GM04503 (cell line): ENCODE measurements at regions not wholly inside any gene's neighbourhood (a gene's known extent, or its start where the extent isn't known, plus 50 kb on each side); places are given as distances from the start of the nearest gene placed in this dataset.
"Not testable (repeated sequence)": the region's sequence is repeated elsewhere in the genome, so short reads cannot be mapped to it uniquely, and the experiment has no call there.

Source experiments
- DNase-seq: peaks from one replicate; pipeline ENCODE4 v3.0.0-alpha.2; 2012; ENCODE audit warnings: low read depth

DNA sequence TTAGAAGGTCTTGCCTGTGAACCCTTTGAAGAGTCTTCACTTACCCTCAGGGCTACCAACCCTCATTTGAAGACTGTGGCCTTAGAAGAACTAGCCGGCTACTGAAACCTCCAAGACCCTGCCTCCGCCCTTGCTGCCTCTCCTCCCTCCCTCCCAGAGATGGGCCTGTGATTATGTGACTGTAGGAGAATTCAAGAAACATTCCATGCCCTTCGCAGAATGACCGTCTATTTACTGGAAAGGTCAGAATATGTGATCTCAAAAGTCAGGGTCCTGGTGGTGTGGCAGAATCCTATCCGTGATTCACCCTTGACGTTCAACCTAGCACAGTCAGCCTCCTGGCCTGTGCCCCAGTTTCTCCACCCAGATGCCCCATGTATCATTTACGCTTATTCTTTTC, 109.6 kb downstream of the CTNND1 start:
- DNase-seq, result no peak

DNA sequence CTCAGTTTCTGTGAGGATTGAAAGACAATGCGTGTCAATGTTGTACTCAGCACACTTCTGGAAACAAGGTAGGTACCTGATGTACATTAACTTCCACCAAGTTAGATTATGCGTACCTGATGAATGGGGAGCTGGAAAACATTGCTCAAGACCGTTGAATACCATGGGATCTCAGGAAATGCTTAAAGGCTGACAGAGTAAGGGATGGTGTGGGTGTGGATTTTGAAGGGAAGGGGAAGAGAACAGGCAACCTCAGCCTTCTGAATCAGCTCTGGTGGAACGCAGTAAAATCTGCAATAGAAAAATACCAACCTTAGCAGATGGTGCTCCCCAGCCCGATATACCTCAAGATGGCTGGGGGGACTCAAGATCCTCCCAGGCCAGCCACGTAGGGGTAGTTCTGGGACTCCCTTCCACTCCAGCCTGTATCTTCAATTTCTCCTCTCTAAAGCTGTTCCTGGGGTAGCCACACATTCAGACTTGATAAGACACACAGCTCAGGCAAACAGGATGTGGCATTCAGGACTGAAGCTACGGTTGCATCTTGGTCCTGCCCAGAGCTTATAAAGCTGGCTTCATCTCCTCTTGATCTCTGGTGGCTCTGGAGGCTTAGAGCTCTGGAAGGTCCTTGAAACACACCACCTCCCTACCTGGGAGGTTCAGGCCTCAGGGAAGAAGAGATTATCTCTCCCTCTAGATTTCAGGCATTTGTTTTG, 111.8 kb downstream of the CTNND1 start:
- peak; percentile 2 for DNase-seq

DNA sequence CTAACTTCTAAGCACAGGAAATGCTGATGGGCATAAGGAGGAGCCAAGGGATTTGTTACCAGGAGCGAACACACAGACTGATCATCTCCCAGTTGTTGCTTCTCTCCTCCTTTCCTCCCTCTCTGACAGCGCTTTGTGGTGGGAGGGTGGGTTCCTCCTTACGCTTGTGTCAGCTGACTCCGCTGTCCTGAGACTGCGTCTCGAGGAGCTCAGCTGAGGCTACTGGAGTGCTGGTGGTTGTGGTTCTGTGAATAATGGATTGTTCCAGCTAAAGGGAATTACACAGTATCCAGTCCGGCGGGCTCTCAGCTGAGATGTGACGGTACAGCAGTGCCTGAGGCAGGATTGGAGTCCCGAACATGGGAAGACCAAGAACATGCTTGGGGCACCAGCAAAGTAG, 113.4 kb downstream of the CTNND1 start:
- DNase-seq, result no peak

DNA sequence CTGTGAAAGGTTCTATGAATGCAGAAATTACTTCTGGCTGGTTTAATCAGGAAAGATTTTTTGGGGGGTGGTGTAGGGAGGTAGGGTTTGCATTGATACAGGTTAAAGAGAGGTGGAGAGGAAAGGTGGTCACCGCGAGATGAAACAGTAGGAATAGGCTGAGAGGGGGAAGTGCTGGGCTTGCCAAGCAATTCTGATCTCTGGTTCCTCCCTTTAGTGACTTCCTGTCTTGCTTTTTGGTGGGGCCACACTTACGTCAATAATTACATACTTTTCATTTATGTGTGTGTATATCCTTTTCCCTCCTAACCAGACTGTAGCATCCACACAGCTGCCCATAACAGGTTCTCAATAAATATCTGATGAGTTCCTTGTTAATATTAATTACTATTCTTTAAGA, 120.0 kb downstream of the CTNND1 start:
- no peak for DNase-seq

DNA sequence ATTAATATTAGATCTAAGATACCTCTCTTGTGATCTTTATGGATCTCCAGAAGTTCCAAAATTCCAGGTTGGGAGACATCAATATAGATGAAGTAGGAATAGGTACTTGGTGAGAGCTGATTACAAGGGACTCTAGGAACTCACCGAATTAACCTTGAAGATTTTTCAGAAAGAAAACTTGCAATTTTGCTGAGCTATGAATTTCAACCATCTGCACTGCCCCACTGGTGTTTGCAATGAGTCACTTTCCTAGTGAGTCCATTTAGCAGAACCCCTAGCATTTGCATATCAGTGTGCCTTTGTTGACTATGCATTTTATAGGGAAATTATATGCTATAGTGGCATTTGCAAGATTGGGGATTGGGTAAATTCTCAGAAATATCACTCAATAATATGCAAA, 122.0 kb downstream of the CTNND1 start:
- DNase-seq, result no peak

DNA sequence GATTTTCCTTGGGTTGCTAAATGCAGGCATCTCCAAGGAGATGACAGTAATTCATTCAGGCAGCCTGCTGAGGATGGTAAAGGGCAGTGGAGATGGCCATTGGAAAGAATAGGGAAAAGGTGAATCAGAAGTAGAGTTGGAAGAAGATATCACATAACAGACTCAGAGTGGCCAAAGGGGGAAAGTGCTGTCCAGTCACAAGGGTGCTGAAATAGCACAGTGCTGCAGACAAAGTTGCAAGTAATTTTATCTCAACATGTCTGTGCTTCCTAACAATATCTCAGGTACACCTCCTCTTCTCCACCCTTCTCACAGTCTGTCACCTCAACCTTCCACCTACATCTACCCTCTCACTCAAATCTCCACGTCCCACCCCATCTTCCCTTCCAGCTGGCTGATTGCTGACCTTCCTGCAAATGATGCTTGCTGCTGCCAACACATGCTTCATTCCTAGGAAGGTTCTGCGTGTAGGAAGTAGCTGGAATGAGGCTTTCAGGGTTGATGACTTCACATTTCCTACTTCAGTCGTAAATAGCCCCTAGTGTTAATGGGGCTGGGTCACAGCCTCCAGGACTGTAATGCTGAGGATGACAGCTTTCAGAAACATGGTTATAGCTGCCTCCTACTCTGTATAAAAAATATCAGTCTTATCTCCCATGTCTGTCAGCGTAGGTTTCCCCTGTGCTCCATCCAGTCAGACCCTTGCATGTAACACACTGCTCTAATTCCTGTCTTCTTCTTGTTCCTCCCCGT, 123.9 kb downstream of the CTNND1 start:
- DNase-seq, result peak; percentile 0

DNA sequence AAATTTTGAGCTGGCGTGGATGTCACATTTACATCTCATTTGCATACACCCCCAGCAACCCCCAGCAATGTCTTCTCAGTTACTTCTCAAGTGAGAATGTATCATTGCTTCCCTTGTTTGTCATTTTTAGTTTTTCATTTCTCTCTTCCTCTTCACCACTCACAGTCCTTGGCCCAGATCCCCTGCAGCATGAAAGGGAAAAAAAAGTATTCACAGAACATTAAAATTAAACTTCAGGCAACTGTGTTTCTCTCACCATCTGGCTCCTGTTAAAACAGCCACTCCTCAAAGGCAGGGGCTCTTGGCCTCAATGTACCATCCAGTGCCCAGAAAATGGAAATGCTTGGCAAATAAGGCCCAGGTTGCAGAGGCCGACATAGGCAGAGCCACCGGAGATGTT, 126.8 kb downstream of the CTNND1 start:
- no peak for DNase-seq

DNA sequence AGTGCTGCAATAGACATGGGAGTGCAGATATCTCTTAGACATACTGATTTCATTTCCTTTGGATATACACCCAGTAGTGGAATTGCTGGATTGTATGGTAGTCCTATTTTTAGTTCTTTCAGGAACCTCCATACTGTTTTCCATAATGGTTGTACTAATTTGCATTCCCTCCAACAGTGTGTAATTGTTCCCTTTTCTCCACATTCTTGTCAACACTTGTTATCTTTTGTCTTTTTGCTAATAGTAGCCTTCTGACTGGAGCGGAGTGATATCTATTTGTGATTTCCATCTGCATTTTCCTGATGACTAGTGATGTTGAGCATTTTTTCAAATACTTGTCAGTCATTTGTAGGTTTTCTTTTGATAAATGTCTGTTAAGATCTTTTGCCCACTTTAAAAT, 128.9 kb downstream of the CTNND1 start:
- DNase-seq, result no peak

DNA sequence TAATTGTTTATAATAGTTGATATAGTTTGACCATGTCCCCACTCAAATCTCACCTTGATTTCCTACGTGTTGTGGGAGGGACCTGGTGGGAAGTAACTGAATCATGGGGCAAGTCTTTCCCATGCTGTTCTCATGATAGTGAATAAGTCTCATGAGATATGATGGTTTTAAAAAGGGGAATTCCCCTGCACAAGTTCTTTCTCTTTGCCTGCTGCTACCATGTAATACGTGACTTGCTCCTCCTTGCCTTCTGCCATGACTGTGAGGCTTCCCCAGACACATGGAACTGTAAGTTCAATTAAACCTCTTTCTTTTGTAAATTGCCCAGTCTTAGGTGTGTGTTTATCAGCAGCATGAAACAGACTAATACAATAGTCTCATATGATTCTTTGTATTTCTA, 130.5 kb upstream of the OR9Q1 start:
- not testable (repeated sequence) for DNase-seq

DNA sequence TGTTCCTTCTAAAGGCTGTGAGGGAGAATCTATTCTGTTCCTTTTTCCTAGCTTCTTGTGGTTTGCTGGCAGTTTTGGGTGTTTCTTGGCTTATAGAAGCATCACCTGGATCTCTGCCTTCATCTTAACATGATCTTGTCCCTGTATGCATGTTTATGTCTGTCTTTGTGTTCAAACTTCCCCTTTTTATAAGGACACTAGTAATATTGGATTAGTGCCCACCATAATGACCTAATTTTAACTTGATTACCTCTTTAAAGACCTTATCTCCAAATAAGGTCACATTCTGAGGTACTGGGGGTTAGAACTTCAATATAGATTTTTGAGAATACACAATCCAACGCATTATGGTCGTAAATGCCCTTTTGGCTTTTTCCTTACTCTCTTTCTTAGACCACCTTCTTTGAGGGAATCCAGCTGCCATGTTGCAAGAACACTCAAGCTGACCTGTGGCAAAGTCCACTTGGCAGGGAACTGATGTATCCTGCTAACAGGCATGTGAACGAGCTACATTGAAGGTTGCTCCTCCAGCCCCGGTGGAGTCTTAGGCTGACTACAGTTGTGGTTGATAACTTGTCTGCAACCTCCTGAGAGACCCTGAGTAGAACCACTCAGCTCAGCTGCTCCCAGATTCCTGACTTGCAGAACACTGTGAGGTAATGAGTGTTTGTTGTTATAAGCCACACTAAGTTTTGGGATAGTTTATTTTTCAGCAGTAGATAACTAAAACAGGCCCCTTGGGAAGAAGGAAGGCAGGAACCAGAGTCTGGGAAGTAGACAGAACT, 127.1 kb upstream of the OR9Q1 start:
- no peak for DNase-seq

DNA sequence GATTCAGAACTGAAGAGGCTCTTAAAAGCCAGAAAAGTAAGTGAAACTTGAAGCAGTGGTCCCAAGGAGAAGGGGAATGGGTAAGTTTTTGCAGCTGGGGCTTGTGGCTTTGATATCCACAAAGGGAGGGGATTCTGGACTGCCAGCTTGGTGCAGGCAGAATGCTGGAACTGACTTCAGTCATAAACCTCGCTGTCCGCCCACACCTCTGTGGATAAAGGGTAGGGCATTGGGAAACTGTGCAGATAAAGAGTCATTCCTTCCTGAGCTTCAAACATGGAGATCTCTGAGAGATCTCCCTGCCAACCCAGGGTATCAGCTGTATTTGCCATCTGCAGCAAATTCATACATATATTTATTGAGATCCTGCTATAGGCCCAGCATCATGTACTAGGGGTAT, 124.3 kb upstream of the OR9Q1 start:
- no peak for DNase-seq

DNA sequence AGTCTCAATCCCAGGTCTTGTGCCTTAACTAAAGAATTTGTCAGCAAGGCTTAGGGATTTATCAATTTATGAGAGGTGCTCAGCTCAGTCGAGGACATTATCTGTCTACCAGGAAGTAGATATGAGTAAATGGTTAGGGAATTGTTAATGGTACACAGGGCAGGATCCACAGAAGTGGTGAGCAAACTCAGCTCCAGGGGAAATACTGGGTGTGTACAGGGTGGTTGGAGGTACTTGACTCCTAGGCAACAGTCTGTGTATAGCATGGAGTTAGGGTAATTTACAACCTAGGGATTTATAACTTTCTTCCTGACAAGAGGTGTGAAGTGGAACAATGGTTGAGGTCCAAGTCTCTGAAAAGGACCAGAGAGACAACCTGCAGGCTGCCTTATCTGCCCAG, 123.4 kb upstream of the OR9Q1 start:
- DNase-seq, result no peak

DNA sequence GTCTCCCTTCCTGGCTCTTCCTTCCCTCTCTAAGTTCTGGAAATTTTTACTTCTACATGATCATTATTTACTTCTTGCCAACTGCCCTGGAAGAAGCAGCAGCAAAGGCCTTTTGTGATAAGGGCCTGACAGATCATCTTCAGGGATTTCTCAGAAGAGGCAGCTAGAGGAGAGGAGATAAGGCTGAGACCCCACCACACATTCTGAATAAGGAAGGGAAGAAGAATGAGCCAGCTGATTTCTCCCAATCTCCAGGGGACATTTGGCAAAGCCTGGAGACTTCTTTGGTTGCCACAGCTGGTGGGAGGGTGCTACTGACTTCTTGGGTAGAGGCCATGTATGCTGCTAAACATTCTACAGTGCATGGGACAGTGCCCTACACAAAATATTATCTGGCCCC, 122.4 kb upstream of the OR9Q1 start:
- no peak for DNase-seq

DNA sequence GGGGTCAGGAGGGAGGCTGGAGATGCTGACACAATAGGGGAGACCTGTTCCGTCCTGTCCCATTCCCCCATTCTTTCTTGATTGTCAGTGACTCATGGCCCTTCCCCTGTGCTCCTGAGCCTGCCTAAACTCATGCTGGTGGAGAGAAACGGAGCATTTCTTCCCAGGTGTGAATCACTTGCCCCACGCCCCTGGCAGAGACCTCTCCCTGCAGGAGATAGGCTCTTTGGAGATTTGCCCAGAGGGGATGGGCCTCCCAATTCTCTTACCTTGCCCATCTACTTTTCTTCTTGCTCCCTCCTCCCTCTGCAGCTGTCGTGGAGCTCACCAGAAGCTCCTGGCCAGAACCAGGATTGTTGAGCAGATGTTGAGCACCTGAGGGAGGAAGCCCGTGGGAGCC, 121.9 kb upstream of the OR9Q1 start:
- no peak for DNase-seq

DNA sequence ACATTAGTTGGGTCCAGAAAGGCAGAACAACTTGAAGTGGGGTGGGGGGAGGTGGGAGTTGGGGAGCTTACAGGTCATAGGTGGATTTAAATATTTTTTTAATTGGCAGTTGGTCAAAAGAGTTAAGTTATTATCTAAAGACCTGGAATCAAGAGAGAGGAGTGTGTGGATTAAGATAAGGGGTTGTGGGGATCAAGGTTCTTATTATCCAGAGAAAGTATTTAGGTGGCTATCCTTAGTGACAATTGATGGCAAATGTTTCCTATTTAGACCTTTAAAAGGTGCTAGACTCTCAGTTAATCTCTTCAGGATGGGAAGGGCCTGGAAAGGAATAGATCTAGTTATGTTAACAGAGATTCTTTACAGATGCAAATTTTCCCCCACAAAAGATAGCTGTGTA, 120.7 kb upstream of the OR9Q1 start:
- no peak for DNase-seq

DNA sequence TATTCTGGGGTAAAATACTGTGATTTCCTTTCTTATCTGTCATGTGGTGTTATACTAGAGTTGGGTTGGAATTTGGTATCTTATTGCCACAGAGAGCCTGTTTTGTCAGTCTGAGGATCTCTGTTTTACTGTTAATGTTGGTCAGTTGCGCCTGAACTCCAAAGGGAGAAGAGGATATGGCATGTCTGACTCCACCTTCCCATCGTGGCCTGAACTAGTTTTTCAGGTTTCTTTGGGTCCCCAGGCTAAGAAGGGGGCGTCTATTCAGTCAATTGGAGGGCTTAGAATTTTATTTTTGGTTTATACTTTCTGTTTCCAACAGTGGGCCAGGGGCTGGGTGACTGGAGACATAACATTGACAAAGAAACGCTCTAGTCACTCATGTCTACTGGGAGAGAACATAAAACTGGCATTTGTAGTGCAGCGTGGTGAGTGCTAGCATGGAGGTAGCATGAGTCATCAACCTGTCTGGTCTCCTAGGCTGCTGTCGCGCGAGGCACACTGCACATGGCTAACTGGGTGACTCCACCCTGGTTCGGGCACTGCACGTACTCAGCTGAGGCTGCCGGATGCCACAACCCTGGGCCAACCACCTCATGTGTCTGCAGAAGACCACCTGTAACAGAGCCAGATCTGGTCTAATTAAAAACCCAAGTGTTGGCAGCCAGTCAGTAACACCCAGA, 120.1 kb upstream of the OR9Q1 start:
- DNase-seq, result no peak

DNA sequence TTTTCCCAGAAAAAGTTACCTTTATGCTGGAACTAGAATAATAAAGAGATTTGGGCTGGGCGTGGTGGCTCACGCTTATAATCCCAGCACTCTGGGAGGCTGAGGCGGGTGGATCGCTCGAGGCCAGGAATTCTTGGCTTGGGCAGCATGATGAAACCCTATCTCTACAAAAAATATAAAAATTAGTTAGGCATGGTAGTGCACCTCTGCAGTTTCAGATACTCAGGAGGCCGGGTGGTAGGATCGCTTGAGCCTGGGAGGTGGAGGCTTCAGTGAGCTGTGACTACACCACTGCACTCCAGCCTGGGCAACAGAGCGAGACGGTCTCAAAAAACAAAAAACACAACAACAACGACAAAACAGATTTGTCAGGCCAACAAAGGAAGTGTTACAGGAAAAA, 119.3 kb upstream of the OR9Q1 start:
- DNase-seq, result no peak

DNA sequence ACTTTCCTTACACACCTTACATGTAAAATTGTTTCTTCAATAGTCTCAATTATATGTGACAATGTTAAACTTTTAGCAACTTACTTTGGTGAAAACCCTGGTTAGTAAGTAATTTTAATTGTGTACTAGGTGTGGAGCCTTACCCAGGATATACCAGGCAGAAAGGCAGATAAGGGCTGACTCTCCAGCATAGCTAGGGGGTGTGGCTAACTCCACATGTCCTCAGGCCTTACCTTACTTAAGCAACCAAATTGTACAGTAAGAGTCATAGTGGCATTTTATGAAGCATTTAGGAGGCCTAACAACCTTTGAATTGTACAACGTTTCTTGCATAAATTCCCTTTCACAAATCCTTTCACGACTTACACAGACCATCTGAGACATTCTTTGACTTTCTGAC, 118.2 kb upstream of the OR9Q1 start:
- DNase-seq, result no peak

DNA sequence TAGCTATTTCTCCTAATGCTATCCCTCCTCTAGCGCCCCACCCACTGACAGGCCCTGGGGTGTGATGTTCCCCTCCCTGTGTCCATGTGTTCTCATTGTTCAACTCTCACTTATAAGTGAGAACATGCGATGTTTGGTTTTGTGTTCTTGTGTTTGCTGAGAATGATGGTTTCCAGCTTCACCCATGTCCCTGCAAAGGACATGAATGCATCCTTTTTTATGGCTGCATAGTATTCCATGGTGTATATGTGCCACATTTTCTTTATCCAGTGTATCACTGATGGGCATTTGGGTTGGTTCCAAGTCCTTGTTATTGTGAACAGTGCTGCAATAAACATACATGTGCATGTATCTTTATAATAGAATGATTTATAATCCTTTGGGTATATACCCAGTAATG, 115.3 kb upstream of the OR9Q1 start:
- DNase-seq, result not testable (repeated sequence)

DNA sequence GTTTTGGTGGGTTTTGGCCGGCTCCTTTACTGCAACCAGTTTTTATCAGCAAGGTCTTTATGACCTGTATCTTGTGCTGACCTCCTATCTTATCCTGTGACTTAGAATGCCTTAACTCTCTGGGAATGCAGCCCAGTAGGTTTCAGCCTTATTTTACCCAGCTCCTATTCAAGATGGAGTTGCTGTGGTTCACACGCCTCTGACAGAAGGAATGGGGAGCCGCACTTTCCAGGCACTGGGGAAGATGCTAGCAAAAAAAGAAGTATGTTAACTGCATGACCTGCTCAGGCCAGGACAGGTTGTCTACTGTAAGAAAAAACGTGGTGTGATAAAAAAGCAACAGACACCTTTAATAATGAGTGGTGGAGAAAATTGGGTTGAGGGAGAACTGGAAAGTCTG, 112.2 kb upstream of the OR9Q1 start:
- DNase-seq, result not testable (repeated sequence)

DNA sequence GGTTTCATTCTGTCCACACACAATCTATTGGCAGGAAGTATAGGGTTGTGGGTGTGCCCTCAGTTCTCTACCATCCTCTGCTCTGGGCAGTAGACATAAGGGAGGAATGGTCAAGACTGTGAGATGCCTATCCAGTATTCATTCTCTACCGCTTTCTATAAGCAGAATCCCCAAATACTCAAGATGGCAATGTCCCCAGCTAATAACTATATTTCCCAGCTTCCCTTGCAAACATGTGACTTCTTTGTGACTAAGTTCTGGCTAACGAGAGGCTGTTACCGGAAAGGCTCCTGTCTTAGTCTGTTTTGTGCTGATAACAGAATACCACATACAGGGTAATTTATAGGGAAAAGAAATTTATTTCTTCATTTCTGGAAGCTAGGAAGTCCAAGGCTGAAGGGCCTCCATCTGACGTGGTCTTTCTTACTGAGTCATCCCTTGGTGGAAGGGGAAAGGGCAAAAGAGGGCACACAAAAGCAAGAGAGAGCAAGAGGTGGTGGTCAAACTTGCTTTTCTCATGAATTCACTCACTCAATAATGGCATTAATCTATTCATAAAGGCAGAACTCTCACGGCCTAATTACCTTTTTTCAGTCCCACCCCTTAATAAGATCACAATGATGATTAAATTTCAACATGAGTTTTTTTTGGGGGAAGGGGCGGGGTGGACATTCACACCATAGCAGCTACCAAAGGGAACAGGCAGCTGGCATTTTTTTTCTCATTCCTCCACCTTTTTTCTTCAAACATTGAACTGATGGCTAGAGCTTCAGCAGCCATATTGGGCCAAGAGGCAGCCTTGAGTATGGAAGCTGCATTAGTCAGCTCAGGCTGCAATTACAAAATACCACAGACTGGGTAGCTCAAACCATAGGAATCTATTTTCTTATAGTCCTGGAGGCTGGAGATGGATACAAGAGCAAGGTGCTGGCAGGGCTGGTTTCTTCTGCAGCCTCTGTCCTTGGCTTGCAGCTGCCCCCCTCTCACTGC, 109.7 kb upstream of the OR9Q1 start:
- DNase-seq, result no peak
